OCI-LY1 (cell line): ENCODE measurements at regions not wholly inside any gene's neighbourhood (a gene's known extent, or its start where the extent isn't known, plus 50 kb on each side); places are given as distances from the start of the nearest gene placed in this dataset.

Experiments used
- H2AFZ ChIP-seq: fragments of 200-600 bp; sonication (generic), shearing (Covaris generic); 2 replicates; pipeline ENCODE4 v1.6.0; 2014; ENCODE audit warnings: antibody characterized with exemption, mild to moderate bottlenecking, low read length
- H3F3A ChIP-seq: fragments of 200-600 bp; sonication (generic), shearing (Covaris generic); 2 replicates; pipeline ENCODE4 v1.6.0; 2014; ENCODE audit warnings: mild to moderate bottlenecking, antibody characterized with exemption, low read length, moderate library complexity; ENCODE audit not compliant: insufficient read depth
- H3K27ac ChIP-seq: fragments of 200-600 bp; sonication (generic); 2 replicates; pipeline ENCODE4 v1.5.1; 2014; ENCODE audit warnings: low read length, mixed run types, mild to moderate bottlenecking, low read depth; ENCODE audit not compliant: poor library complexity, severe bottlenecking
- H3K27me3 ChIP-seq: fragments of 200-600 bp; sonication (generic); 2 replicates; pipeline ENCODE4 v1.6.0; 2014; ENCODE audit warnings: antibody characterized with exemption, mild to moderate bottlenecking, low read length, moderate library complexity; ENCODE audit not compliant: insufficient read depth
- H3K36me3 ChIP-seq: fragments of 200-600 bp; sonication (generic); 2 replicates; pipeline ENCODE4 v1.6.1; 2014; ENCODE audit warnings: mild to moderate bottlenecking, antibody characterized with exemption, low read length, moderate library complexity, mixed read lengths; ENCODE audit not compliant: insufficient read depth
- H3K4me1 ChIP-seq: fragments of 200-600 bp; sonication (generic); 2 replicates; pipeline ENCODE4 v1.5.1; 2014; ENCODE audit warnings: mild to moderate bottlenecking, low read length, moderate library complexity; ENCODE audit not compliant: insufficient read depth, severe bottlenecking
- H3K4me2 ChIP-seq: fragments of 200-600 bp; sonication (generic), shearing (Covaris generic); 2 replicates; pipeline ENCODE4 v1.6.1; 2014; ENCODE audit warnings: low read length
- H3K4me3 ChIP-seq: fragments of 200-600 bp; sonication (generic); 2 replicates; pipeline ENCODE4 v1.5.1; 2014; ENCODE audit warnings: low read length, low read depth, mild to moderate bottlenecking, mixed read lengths; ENCODE audit not compliant: poor library complexity, severe bottlenecking
- H3K79me2 ChIP-seq: fragments of 200-600 bp; shearing (Covaris generic); 2 replicates; pipeline ENCODE4 v1.6.1; 2016; ENCODE audit warnings: mixed run types, low read length, mixed read lengths; ENCODE audit not compliant: insufficient read depth
- H3K9ac ChIP-seq: fragments of 200-600 bp; sonication (generic), shearing (Covaris generic); 2 replicates; pipeline ENCODE4 v1.6.1; 2014; ENCODE audit warnings: mild to moderate bottlenecking, low read length, mixed read lengths
- H3K9me2 ChIP-seq: fragments of 200-600 bp; sonication (generic), shearing (Covaris generic); 2 replicates; pipeline ENCODE4 v1.6.1; 2014; ENCODE audit warnings: low read depth, mild to moderate bottlenecking, low read length, mixed read lengths
- H3K9me3 ChIP-seq: fragments of 200-600 bp; shearing (Covaris generic); 2 replicates; pipeline ENCODE4 v1.6.1; 2014; ENCODE audit warnings: low read length, mixed read lengths
- H4K20me1 ChIP-seq: fragments of 200-600 bp; sonication (generic), shearing (Covaris generic); 2 replicates; pipeline ENCODE4 v1.6.0; 2016; ENCODE audit warnings: mild to moderate bottlenecking, low read length; ENCODE audit not compliant: insufficient read depth
- CTCF ChIP-seq: fragments of 200-600 bp; sonication (generic), shearing (Covaris generic); IDR thresholded peaks from 2 replicates; pipeline ENCODE4 v1.5.1; 2017; ENCODE audit warnings: mild to moderate bottlenecking, antibody characterized with exemption, low read length, moderate library complexity, mixed read lengths
- EZH2 ChIP-seq: fragments of 200-600 bp; sonication (generic), shearing (Covaris generic); IDR thresholded peaks from 2 replicates; pipeline ENCODE4 v1.8.0; 2017; ENCODE audit warnings: borderline replicate concordance, mixed run types, mild to moderate bottlenecking, antibody characterized with exemption, low read length, moderate library complexity, mixed read lengths

- H3K9me3 ChIP-seq = no peaks in the 10 kb centered on the region
- H2AFZ ChIP-seq = no peak overlapping the region
- no peaks in the 10 kb centered on the region for H3K27me3 ChIP-seq
Measured at GRCh38 chrX:122583551-122583950, 600.5 kb upstream of the GRIA3 start.

GRCh38 chrX:122584981-122585380 is 599.1 kb upstream of the GRIA3 start:
- Histone ChIP-seq H3K36me3 (no peaks in the 10 kb centered on the region), H3K4me1 (no peaks in the 10 kb centered on the region)

More at GRCh38 chrX:122583551-122583950, 600.5 kb upstream of the GRIA3 start:
- Histone ChIP-seq H4K20me1 (no peaks in the 10 kb centered on the region), H3K4me3 (no peak overlapping the region), H3K4me1 (no peaks in the 10 kb centered on the region), H3F3A (no peaks in the 10 kb centered on the region), H3K9ac (no peak overlapping the region), H3K79me2 (no peaks in the 10 kb centered on the region), H3K36me3 (no peaks in the 10 kb centered on the region), H3K9me2 (no peaks in the 10 kb centered on the region), H3K4me2 (no peak overlapping the region), H3K27ac (no peak overlapping the region)
- TF ChIP-seq EZH2 = no peak
- TF ChIP-seq CTCF = no peak

GRCh38 chrX:122586831-122587230 is 597.2 kb upstream of the GRIA3 start:
- no peak overlapping the region for H3K27ac ChIP-seq
- no peak overlapping the region for H3K9ac ChIP-seq
- H3K36me3 ChIP-seq = no peaks in the 10 kb centered on the region
- H3K9me3 ChIP-seq = no peaks in the 10 kb centered on the region
- no peak for TF ChIP-seq EZH2
- no peak for TF ChIP-seq CTCF
- no peaks in the 10 kb centered on the region for H3K27me3 ChIP-seq
- H3F3A ChIP-seq = no peaks in the 10 kb centered on the region
- H4K20me1 ChIP-seq = no peaks in the 10 kb centered on the region
- H3K4me2 ChIP-seq = no peak overlapping the region
- no peak overlapping the region for H3K4me3 ChIP-seq
- H3K4me1 ChIP-seq = no peaks in the 10 kb centered on the region
- H2AFZ ChIP-seq = no peak overlapping the region
- no peaks in the 10 kb centered on the region for H3K79me2 ChIP-seq
- H3K9me2 ChIP-seq = no peaks in the 10 kb centered on the region

More at GRCh38 chrX:122584981-122585380, 599.1 kb upstream of the GRIA3 start:
- H3K27me3 ChIP-seq = no peaks in the 10 kb centered on the region
- no peak overlapping the region for H3K4me2 ChIP-seq
- H2AFZ ChIP-seq = no peak overlapping the region
- no peaks in the 10 kb centered on the region for H3K9me3 ChIP-seq
- no peaks in the 10 kb centered on the region for H3K9me2 ChIP-seq
- H4K20me1 ChIP-seq = no peaks in the 10 kb centered on the region
- TF ChIP-seq EZH2 (no peak), CTCF (no peak)
- H3K27ac ChIP-seq = no peak overlapping the region
- H3K4me3 ChIP-seq = no peak overlapping the region
- no peak overlapping the region for H3K9ac ChIP-seq
- H3F3A ChIP-seq = no peaks in the 10 kb centered on the region
- no peaks in the 10 kb centered on the region for H3K79me2 ChIP-seq
